GM18868 (cell line): ENCODE measurements at regions not wholly inside any gene's neighbourhood (a gene's known extent, or its start where the extent isn't known, plus 50 kb on each side); places are given as distances from the start of the nearest gene placed in this dataset.
"Not testable (repeated sequence)": the region's sequence is repeated elsewhere in the genome, so short reads cannot be mapped to it uniquely, and the experiment has no call there.

Experiments used
- ATAC-seq: cut with Tn5 transposase; IDR thresholded peaks from one replicate; pipeline ENCODE4 v1.9.1; 2021; ENCODE audit warnings: mild to moderate bottlenecking, moderate library complexity; ENCODE audit not compliant: unreplicated experiment

DNA sequence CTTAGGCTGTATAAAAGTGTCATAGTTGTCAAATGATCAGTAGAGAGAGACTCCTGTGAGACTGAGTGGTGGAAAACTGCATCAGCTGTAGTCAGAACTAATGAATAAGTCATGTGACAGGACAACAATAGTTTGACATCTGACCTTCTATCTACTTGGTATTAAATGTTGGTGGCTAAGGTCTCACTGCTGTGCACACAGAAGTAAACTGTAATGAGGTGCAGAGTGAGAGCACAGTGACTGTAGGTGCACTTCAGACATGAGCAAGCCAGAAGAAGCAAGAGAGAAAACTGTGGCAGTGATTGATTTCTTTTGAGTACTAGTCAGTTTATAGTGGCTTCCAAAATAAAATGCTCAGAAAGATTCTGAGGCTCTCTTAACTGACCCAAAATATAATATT, 803.6 kb downstream of the RAPGEF2 start:
- ATAC-seq, result no peak

GRCh38 chr4:159910721-159911120, 807.8 kb downstream of the RAPGEF2 start:
- ATAC-seq, result no peak

DNA sequence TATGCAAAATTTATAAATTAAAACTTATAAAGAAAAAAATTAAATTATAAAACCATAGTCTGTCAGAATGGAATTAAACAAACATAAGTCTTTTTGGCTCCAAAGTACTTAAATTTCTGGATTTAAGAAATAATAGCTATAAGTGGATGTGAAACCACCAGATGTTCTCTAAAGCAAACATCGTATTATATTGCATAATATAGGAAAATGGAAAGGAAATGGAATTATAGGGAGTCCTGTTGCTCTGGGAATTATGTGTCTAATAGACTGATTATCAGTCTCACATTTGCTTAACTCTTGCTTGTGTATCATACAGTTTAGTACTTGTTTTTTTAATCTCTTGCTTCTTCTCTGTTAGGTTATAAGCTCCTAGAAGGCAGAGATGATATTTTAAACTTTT, 819.2 kb downstream of the RAPGEF2 start:
- ATAC-seq, result no peak

GRCh38 chr4:159925770-159926169, 822.9 kb downstream of the RAPGEF2 start:
- ATAC-seq, result no peak

DNA sequence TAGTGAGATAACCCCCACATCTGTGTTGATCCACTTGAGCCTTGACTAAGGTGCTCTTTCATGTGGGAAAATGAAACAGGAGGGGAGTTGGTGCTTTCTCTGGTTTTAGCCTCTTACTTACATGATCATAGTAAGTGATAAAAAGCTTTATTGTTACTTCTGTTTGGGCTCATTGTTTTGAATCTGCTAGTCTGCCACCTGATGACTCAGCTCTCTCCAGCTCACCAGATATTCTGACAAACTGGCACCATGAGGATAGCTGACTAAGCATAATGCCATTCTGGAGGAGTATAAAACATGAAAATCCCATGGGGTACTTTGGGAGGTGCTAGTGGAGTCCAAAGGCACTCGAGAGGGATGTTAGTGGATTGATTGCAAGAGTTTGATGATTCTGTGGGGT, 824.0 kb downstream of the RAPGEF2 start:
- no peak for ATAC-seq

- no peak for ATAC-seq
Observed at GRCh38 chr4:159927781-159928180, 824.9 kb downstream of the RAPGEF2 start.

- ATAC-seq, result not testable (repeated sequence)
Observed at GRCh38 chr4:159934602-159935001, 831.7 kb downstream of the RAPGEF2 start.

DNA sequence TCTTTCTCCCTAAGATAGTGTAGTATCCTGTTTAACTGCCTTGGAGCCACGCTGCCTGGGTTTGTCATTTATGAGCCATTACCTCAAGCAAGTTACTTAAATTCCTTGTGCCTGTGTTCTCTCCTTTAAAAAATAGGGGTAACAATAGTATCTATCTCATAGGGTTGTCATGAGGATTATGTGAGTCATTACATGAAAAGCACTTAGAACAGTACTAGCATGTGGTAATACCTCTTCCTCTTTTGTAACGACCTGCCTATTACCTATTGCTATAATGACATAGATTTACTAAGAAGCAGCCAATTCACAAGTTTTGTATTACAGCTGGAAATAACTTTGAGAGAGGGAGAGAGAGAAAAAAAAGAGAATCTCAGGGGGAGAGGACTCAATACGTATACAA, 834.7 kb downstream of the RAPGEF2 start:
- peak; percentile 100 for ATAC-seq

GRCh38 chr4:159939681-159940080, 836.8 kb downstream of the RAPGEF2 start:
- ATAC-seq, result not testable (repeated sequence)

DNA sequence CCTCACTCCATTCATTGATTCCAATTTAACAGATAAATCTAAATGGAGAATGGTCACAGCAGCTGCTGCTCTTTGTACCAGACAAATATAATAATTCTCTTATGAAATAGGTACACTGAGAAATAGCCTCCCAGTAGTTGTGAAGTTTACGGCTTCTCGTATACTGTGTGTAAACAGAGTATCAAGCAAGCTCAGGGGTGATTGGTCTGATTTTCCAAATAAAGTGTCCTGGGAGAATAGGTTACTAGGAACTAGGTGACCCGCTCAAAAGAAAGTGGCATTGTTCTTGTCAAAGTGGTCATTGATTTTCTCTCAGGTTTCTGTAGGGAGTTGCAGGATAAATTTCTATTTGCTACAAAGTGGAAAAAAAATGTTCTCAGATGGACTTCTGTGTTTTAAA, 838.2 kb downstream of the RAPGEF2 start:
- ATAC-seq, result no peak

- ATAC-seq, result no peak
Observed at GRCh38 chr4:159944477-159944876, 841.6 kb downstream of the RAPGEF2 start.

DNA sequence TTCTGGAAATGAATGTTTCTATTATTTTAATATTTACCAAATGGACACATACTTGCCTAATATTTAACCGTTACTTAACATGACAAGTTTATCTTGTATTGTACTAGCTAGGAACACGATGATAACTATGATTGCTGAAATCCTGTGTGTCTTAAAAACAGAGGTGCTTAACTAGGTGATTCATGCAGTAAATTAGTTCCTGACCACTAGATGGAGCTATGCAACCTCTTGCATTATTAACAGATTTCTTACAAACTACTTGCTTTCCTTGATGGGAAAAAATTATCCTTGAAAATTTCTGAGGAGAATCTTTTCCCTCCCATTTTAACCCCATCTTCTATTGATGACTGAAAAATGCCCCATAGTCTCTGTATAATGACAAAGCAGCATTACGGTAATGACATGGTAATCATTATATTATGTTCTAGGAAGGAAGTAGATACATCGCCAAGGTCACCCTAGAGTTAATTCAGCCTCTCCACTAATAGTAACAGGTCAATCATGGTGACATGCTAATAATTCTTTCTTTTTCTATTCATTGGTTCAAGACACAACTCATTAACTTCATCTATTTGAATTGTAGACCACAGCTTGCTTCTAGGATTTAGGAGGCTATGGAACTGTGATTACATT, 844.2 kb downstream of the RAPGEF2 start:
- peak; percentile 81 for ATAC-seq

GRCh38 chr4:159950707-159951106, 847.8 kb downstream of the RAPGEF2 start:
- ATAC-seq, result no peak

DNA sequence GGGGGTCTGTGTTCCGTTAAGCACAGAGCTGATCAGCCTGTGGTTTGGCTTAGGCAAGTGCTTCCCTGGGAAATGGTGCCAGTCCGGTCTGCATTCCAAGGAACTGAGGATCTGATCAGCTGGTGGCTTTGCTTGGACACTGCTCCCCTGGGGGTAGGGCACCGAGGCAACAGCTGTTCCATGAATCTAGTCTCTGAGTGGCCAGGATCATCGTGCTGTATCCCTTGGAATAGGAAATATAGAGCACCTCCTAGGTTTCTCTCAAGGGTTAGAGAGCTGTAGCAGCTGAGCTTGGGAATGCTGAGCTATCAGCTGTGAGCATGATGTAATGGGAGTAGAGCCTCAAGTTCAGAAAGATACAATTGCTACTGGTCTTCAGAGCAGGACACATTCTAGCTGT, 863.9 kb downstream of the RAPGEF2 start:
- no peak for ATAC-seq

DNA sequence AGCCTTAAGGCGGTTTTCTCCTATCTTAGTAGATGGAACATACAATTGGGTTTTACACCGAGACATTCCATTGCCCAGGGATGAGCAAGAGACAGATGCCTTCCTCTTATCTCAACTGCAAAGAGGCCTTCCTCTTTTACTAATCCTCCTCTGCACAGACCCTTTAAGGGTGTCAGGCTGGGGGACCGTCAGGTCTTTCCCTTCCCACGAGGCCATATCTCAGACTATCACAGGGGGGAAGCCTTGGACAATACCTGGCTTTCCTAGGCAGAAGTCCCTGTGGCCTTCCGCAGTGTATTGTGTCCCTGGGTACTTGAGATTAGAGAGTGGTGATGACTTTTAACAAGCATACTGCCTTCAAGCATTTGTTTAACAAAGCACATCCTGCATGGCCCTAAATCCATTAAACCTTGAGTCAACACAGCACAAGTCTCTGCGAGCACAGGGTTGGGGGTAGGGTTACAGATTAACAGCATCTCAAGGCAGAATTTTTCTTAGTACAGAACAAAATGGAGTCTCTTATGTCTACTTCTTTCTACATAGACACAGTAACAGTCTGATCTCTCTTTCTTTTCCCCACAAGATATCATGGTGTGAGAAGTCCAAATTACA, 874.1 kb downstream of the RAPGEF2 start:
- not testable (repeated sequence) for ATAC-seq

GRCh38 chr4:159977907-159978617, 875.2 kb downstream of the RAPGEF2 start:
- no peak for ATAC-seq

- no peak for ATAC-seq
Observed at GRCh38 chr4:159979351-159979750, 876.5 kb downstream of the RAPGEF2 start.

- ATAC-seq, result no peak
Observed at GRCh38 chr4:159979953-159980352, 877.1 kb downstream of the RAPGEF2 start.

DNA sequence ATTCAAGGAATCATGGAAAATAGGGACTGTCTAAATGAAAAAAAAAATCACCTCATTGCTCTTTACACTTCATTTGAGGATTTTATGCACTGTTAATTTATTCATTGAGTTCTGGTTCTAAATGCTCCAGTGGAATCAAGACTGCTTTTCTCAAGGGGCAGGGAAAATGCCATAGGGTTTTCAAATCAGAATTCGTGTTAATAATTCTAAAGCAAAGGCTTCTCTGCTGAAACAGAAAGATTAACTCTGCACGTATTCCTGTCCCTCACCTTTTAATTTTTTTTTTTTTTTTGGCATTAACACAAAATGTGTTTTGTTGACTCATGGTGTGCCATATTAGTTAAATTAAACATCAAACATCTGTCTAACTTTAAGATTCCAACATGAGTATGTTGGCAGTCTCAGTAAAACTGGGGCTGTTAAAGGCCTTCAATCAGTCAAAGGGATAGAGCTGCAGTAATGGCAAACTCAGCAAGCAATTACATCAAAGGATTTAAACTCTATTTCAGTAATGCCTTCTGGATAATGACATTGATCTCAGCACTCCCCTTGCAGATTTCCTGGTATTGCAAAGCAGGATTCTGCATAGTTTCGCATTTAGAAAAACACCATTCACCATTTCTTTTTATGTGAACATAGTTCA, 878.1 kb downstream of the RAPGEF2 start:
- no peak for ATAC-seq

DNA sequence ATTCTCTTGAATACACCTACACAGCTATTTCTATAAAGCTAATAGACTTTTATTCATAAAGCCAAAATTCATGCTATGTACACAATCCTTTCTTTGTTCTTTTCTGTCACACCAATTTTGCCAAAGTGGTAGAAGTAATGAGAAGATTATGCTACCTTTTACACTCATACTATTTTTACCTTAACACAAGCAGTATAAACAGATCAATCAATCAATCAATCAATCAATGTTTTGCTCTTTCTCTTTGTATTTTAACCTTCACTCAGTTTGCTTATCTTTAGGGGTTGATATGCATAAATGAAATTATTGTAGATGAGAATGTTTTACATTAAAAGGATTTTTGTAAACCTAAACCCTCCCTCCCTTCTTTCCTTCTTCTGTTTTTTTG, 878.6 kb downstream of the RAPGEF2 start:
- no peak for ATAC-seq

DNA sequence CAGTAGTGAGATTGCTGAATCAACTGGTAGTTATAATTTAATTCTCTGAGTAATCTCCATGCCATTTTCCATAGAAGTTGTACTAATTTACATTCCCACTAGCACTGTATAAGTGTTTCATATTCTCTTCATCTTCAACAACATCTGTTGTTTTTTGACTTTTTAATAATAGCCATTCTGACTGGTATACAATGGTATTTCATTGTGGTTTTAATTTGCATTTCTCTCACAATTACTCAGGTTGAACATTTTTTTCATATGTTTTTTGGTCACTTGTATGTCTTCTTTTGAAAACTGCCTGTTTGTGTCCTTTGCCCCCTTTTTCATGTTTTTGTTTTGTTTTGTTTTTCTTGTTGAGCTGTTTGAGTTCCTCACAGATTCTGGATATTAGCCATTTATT, 880.2 kb downstream of the RAPGEF2 start:
- no peak for ATAC-seq
